Activated CD4-positive, alpha-beta T cell treated with anti-CD3 and anti-CD28 coated beads, Interleukin-2, amount 50 U/mL, for 48 hours (primary cell): ENCODE measurements at regions not wholly inside any gene's neighbourhood (a gene's known extent, or its start where the extent isn't known, plus 50 kb on each side); places are given as distances from the start of the nearest gene placed in this dataset.
"Not testable (repeated sequence)": the region's sequence is repeated elsewhere in the genome, so short reads cannot be mapped to it uniquely, and the experiment has no call there.

Experiments
- DNase-seq, 2 experiments: peaks; one replicate each; pipeline ENCODE4 v3.0.0-alpha.2; 2020

GRCh38 chr7:37549076-37549931 is 100.6 kb upstream of the ELMO1 start:
- no peak for DNase-seq

DNA sequence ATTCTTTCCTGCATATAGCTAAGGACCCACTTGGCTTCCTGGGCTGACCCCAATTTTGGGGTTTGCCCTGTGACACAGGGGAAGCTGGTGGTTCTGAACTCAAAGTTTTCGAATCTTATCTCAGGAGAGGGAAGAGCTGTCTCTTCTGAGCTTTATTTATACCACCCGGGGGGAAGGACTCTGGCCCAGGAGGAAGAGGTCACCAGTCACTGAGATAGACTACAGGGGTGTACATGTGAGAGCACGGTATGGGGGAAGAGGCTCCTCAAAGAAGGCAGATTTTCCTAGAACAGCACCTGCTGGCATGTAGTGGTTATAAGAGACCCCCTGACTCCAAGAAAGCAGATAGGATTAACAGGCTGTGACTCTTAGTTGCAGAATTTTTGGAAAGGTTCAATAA is 101.8 kb upstream of the ELMO1 start:
- DNase-seq = no peak

- no peak for DNase-seq
These were observed 102.2 kb upstream of the ELMO1 start for GRCh38 chr7:37550872-37551271.

DNA sequence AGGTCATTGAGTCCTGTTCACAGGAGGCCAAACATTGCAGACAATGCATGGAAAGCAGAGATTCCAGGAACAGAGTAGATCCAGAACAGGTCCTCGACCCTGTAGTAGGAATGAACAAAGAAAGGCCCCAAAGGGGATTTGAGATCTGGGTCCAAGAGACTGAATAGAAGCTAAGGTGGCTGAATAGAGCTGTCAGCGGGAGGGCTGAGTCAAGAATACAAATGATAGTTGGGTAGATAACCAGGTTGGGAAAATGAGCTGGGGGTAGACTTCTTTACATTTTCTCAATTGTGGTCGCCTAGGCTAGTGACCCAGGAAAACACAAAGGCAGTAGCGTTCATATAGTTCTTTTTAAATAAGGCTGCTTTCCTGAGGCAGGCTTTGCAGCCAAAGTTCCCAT is 103.4 kb upstream of the ELMO1 start:
- DNase-seq = no peak

DNA sequence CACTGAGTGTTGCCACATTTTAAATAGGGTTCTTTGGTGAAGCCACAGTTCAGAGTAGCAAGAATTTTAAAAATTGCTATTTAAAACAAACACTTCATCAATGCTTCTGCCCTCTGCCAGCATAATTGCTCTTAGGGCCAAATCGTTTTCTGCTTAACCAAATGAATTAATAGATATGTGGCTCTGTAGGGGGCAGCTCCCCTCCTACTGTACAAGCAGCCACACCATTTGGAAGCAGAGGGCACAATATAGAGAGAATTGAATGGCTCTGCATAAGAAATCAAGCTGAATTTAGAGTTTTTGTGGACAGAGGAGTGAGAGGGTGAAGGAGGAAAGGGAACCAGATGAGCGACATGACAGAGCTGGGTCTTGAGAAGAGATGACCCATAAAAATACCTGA is 103.8 kb upstream of the ELMO1 start:
- not testable (repeated sequence) for DNase-seq

DNA sequence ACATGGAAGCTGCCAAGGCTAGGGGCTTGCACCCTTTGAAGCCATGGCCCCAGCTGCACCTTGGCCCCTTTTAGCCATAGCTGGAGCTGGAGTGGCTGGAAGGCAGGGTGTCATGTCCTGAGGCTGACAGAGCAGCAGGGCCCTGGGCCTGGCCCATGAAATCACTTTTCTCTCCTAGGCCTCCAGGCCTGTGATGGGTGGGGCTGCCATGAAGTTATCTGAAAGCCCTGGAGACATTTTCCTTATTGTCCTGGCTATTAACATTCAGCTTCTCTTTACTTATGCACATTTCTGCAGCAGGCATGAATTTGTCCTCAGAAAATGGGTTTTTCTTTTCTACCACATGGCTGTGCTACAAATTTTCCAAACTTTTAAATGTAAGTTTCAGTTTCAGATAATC is 106.9 kb upstream of the ELMO1 start:
- DNase-seq = no peak

- no peak for DNase-seq
These were observed 109.0 kb upstream of the ELMO1 start for GRCh38 chr7:37557571-37558209.

GRCh38 chr7:37558320-37559096 is 109.8 kb upstream of the ELMO1 start:
- no peak for DNase-seq

GRCh38 chr7:37570145-37570544 is 113.4 kb upstream of the GPR141 start:
- no peak for DNase-seq

- no peak for DNase-seq
These were observed 111.8 kb upstream of the GPR141 start for GRCh38 chr7:37571806-37572205.

- no peak for DNase-seq
These were observed 106.2 kb upstream of the GPR141 start for GRCh38 chr7:37577412-37577811.

DNA sequence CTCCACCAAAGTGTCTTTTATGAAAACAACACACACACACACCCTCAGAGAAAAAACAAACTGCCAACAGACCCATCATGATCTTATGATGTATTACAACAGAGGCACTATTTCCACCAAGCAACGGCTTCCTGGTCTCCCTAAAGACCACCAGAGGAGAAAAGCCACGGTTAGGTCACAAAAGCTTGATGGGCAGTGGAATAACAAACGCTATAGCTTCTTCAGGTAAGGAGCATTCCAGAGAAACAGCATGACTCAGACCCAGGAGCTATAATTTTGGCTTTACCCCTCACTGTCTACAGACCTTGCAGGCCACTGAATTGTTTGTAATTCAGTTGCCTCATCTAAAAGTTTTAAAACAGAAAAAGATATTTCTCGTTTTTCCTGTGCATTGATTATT is 105.7 kb upstream of the GPR141 start:
- no peak for DNase-seq

DNA sequence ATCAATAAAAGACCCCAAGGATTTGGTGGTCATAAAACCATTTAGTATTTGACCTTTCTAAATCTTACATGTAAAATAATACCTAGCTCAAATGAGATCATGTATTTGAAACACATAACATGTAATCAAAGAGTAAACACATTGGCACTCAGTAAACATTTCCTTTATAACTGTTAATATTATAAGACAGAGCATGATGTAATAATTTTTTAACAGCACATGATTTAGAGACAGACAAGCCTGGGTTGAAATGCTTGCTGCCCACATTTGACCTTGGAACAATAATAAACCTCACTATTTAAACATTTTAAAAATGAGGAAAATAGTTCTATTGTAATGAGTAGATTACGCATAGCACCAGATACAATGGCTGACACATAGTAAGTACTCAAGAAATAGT is 105.2 kb upstream of the GPR141 start:
- no peak for DNase-seq

GRCh38 chr7:37580376-37580775 is 103.2 kb upstream of the GPR141 start:
- no peak for DNase-seq

DNA sequence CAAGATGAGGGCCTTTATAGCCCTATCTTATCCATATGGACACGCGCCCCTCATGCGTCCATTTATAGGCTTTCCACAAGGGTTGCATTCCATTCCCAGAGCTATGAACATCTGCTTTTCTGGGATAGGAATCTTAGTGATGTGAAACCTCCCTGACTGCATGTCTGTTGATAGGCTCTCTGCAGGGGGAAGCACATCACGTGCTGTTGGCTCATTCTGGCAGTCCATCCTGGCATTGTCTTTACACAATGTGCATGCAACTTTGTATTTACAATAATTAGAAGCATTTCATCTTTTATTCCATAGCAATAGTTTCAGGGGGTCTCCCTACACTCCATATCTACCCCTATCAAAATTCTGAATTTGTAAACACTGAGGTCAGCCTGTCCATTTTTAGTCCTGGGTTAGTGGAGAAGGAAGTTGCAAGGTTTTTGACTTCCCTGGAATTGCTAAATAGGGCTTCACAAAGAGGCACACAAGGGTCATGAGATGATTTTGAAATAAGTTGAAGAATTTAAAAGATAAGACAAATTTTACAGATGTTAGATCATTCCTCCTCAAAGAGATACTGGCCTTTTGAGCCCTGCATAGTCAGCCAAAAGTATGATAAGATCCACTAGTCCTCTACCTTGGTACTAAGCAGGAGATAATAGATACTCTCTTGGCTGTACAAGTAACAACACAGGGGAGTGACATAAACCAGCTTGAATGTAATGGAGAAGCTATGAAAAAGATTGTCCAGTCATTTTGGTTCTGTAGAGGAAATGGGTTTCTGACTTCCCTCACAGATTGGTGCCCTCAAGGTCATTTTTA is 98.7 kb upstream of the GPR141 start:
- DNase-seq = not testable (repeated sequence)

DNA sequence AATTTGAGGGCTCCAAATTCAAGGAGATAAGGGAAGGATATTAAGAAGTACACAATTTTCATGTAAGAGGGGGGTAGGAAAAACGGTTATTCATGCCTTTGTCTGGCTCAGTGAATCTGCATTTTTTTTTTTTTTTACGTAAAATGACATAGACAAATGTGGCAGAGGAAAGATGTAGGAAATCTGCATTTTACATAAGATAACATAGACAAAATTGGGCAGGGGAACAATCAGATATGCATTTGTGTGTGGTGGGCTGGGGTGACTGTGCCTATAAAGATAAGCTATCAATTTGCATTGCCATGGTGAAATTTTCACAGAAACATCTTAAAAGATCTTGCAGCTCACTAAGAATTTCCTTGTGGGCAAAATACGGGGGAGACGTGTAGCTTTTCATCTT is 92.7 kb upstream of the GPR141 start:
- DNase-seq = no peak

GRCh38 chr7:37592366-37592765 is 91.2 kb upstream of the GPR141 start:
- no peak for DNase-seq

DNA sequence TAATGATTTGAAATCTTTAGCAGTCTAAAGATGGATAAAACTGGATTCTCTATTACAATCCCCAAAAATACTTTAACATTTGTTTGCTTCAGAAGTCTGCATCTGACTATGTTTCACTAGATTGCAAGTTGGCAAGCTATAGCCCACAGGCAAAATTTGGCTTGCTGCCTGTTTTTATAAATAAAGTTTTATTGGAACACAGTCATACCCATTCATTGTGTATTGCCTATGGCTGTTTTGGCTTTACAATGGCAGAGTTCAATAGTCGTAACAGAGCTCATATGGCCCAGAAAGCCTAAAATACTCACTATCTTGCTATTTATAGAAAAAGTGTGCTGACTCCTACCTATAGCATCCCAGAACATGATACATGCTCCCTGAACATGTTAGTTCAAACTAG is 89.0 kb upstream of the GPR141 start:
- no peak for DNase-seq

- DNase-seq = no peak
These were observed 84.7 kb upstream of the GPR141 start for GRCh38 chr7:37598824-37599223.

- no peak for DNase-seq
These were observed 82.2 kb upstream of the GPR141 start for GRCh38 chr7:37601321-37601720.

DNA sequence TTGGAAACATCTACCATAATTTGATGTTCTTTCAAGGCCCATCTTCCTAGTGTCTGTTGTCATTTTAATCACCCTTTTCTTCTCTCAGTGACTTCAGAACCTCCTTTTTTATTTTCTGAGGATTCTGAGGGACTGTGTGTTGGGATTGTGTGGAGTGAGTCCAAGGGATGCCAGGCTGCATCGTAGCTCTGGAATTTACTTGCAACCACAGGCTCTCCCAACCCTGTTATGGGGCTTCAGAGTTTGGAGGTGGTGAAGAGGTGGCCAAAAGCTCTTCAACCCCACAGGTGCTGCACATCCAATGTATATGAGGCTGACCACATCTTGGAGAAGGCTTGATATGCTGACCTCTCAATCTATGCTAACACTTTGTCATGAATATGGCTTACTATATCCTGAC is 79.5 kb upstream of the GPR141 start:
- DNase-seq = no peak

DNA sequence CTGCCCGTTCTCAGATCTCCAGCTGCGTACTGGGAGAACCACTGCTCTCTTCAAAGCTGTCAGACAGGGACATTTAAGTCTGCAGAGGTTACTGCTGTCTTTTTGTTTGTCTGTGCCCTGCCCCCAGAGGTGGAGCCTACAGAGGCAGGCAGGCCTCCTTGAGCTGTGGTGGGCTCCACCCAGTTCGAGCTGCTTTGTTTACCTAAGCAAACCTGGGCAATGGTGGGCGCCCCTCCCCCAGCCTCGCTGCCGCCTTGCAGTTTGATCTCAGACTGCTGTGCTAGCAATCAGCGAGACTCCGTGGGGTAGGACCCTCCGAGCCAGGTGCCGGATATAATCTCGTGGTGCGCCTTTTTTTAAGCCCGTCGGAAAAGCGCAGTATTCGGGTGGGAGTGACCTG is 66.2 kb upstream of the GPR141 start:
- not testable (repeated sequence) for DNase-seq

DNA sequence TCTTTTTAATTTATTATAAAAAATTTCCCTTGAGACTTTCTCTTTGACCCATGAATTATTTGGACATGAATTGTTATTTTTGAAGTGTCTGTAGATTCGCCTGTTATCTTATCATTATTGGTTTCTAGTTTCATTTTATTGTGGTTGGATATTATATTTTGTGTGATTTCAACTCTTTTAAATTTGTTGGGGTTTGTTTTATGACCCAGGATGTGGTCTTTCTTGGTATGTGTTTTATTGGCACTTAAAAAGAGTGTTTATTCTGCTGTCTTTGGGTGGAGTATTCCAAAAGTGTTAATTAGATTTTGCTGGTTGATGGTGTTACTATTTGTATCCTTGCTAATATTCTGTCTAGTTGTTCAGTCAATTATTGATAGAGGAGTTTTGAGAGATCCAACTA is 50.5 kb upstream of the GPR141 start:
- DNase-seq = no peak
